SHP77 treated with DMSO at 0.1 percent for 48 hours (cell line): ENCODE measurements at regions not wholly inside any gene's neighbourhood (a gene's known extent, or its start where the extent isn't known, plus 50 kb on each side); places are given as distances from the start of the nearest gene placed in this dataset.

ENCODE experiments used
- DNase-seq: peaks from one replicate; lab custom pipeline; 2025; lab: John Stamatoyannopoulos, UW

DNA sequence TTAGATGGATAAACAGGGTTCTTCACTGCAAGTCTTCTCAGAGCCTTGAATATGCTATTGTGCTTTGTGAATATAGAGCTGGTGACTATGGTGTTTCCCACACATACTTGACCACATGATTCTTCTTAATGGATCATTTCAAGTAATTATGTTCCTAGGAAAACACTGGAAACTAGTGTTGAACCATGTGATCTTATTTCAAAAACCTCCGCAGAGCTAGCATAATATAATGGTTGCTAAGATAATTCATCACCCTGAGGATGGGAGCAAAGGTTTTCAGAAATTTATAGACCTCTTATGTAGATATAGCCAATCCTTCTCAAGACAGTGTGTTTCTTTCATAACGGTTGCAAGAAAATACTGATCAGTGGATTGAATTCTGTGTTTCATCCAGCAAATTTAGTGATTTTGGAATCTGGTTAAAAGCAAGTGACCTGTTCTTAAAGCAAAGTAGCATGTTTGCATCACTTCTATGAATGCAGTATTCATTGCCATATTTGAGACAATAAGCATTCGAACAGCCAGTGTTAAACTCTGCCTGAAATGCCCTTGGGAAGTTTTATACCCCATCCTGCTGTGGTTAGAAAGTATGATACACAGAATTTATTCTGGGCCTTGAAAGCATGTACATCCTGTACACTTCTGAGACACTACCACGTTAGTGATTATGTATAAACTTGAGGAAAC, 341.0 kb upstream of the E2F7 start:
- DNase-seq, result no peak

DNA sequence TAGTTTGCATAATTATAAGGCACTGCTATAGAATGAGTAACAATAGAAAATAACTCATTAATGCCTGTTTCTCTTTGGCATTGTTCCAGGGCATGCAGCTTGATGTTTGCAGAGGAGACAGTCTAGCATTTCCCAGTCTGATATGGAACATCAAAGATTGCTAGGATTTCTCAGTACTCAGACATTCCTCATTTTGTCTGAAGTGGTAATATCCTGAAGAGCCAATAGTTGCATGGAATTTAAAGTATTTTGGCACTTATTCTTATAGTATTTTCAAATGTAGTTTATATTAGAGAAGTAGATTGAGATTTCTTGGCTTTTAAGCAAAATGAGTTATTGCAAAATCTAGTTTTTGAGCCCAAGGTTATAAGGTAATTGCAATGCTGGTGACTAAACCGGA, 337.3 kb upstream of the E2F7 start:
- no peak for DNase-seq

DNA sequence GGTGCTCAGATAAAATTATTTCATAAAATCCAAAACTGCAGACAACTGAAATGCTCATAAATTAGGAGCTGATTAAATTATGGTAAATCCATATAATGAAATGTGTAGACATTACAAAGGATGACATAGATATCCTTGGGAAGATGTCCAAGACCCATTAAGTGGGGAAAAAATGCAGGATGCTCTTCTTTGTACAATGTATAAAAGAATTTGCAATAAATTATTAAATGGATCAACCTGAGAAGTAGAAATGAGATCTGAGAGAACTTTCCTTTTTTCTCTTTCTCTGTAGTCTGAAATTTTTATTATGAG, 336.4 kb upstream of the E2F7 start:
- no peak for DNase-seq

DNA sequence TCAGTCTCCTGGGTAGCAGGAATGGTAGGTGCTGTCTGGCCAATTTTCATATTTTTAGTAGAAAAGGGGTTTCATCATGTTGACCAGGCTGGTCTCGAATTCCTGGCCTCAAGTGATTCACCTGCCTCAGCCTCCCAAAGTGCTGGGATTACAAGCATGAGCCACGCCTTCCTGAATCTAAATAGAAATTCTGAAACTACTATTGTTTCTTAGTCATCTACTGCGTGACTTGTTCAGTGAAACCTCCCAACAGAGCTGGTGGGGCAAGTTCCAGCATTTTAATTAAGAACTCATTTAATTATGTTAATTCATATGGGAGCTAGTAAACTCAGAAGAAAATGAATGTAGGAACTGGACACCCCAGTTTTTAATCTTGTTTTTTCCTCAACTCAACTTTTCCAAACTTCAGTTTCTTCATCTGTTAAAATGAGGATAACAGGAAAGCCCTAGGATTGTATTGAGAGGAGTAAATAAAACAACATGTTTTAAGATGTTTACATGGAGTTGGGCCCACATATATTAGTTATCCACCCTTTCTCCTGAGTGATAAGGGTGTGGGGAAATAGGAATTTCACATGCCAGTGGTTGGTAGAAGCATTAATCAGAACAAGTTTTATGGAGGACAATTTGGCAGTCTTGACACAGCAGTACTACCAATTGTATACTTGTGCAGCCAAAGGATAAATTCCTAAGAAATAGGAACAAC, 335.8 kb upstream of the E2F7 start:
- DNase-seq, result no peak

DNA sequence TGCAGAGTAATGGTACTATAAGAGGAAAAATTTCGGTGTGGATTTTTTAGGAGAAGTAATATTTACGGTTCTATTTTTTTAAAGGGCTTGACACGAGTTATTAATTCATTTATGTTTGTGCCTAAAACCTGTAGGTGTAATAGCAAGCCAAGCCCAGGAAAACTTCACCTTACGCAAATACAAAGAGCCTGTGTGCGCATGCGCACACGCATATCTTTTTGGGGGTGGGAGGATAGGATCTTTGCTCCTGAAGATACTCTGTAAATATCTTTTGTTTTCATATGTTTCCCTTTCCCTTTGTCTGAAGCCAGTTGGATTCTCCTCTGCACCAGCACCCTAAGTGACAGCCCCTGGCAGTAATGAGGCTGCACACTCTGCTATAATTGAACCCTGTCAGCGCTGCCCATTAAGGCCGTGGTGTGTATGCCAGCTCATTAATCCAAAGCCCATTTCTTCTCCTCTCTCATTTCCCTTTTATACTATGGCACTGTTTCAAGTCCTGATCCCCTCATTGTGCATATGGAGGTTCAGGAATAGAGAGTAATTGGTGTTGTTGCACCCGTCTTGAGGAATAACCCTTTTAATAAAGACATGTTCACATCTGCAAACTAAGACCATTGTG, 327.2 kb upstream of the E2F7 start:
- no peak for DNase-seq

DNA sequence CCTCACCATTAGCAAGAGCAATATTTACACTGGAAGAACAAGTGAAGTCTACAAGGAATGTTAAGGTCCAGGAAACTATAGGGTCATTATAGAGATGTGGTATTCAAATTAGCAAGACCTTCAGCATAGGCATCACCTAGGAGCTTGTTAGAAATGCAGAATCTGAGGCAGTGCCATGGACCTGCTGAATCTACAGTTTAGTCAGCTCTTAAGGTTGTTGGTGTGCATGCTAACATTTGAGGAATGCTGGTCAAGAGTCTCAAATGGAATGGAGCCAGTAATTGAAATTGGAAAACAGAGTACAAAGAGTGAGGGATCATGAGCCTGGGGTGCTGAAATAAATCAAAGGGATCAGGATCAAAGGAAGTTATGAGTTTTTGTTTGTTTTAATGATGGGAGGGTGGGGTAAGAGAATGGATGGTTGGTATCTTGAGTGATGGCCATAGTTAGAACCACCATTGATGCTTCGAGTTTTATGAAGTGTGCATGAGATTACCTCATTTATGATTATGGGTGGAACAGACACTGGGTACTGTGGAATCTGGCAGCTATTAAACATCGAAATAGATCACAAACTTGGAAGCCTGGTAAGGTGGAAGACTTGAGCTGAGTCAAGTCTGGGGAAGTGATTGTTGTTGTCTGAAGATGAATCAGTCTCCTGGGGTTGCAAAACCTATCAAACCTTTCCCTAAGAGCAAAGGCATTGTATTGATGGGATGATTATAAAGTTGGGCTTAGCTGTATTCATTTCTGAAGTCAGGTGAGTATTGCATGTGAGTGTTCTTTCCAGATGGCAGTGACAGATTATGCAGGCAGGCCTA, 323.3 kb upstream of the E2F7 start:
- DNase-seq, result no peak

DNA sequence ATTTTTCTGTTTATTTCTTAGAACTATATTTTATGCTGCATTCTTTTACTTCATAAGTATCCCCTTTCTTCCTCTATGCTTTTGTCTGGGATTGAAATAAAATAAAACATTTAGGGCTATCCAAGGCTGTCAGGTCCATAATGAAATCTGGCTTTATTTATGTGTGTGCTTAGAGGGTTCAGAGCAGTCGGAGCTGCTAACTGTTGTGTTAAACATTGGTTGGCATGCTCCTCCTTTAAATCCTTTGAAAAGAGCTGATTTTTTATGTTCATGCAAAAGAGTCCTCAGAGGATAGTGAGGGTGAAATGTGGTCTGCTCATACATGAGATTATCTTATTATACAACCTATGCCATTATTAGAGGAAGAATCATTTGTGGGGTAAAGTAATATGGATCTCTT, 322.3 kb upstream of the E2F7 start:
- DNase-seq, result no peak

DNA sequence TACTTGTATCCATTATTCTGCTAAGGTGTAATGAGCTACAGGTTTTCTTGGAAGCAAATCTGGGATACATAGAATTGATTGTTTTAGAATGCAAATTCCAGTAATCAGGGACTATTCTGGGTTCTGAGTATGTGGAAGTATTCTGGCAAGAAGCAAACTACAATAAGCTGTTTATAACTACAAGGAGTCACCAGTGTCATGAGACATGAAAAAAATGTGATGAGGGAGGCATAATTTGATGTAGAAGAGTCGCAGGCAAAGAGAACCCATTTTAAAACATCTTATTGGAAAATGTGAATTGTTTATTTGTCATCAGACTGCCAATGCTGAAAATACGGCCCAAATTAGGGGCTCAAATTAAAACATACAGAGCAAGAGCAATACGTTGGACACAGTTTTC, 321.8 kb upstream of the E2F7 start:
- no peak for DNase-seq

DNA sequence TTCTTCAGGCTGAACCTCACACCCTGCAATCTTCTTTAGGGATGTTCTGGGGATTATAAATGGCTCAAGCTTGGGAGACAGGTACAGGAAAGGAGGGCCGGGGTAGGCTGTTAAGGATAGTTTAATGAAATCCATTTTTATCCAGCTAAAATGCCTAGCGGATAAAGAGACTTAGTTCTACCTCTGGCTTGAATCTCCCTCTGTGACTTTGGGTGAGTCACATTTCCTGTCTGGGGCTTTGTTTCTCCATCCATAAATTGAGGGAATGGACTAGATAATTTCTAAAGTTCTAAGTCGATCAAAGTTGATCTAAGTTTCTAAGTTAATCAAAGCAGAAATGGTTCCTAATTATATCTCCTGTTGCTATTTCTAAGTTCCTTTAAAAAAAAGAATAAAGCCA, 319.6 kb upstream of the E2F7 start:
- no peak for DNase-seq

DNA sequence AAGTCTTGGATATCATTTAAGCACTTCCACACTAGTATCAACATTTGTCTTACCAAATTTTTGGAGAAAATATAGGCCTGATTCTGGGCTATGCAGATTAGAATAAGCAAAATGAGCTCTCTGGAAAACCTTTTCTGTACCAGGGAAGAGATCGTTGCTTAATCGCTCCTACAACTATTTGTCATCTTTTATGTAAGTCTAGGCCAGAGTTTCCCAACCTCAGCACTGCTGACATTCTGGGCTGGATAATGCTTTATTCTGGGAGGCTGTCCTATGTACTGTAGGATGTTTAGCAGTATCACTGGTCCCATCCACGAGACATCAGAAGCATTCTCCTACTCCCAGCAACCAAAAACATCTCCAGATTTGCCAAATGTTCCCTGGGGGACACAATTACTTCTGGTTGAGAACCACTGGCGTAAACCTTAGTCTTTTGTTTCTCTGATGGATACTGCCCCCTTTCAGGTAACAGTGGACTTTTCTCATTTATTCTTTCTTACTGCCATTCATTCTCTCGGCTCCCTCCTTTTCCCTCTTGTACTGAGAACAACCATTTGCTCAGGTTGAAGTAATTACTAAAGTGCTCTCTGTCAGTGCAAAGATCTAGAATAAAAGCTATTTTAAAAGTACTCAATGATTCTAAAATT, 316.9 kb upstream of the E2F7 start:
- no peak for DNase-seq

DNA sequence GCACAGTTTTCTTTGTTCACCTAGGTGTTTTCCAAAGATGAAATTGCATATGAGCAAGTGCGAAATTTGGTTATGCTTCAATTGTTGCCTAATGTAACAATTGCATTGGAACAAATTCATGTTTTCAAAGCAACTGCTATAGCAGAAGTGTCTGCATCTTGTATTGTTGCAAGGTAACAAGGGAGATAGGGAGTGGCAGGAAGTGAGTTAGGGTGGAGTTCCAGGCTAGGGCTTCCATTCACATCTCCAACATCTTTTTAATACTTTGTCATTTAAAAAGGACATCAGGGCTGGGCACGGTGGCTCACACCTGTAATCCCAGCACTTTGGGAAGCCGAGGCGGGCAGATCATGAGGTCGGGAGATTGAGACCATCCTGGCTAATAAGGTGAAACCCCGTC, 312.3 kb upstream of the E2F7 start:
- no peak for DNase-seq

DNA sequence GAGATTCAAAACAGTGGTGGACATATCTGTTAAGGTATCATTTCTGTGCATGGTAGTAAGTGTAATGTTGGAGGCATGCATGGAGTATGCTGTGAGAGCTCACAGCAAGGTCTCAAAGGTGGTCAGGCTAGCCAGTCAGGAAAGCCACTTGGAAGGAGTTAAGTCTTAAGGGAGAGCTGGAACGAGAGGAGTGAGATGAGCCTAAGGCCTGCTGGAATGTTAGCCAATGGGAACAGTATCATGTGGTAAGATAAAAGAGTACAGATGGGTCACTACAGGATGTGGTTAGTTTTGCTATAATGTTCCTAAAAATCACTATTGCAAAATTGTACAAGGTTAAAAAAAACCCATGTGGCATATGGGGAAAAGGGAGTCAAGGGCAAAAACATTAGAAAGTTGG, 311.7 kb upstream of the E2F7 start:
- DNase-seq, result no peak

DNA sequence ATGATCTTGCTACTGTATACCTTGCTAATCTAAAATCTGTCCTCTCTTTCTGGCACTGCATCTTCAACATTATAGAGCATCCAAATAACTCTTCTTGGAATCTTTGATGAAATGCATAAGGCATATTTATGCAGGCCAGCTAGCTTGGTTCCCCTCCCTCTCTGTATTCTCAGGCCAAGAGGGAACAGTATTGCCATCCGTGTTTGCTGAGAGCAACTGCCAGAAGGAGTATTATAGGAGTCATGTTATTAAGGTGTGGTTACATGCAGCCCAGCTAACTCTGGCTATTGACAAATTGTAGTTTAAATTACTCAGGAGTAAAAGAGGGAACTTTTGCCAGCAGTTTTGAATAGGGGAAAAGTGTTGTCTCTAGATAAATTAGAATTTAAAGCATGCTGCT, 309.3 kb upstream of the E2F7 start:
- DNase-seq, result no peak

DNA sequence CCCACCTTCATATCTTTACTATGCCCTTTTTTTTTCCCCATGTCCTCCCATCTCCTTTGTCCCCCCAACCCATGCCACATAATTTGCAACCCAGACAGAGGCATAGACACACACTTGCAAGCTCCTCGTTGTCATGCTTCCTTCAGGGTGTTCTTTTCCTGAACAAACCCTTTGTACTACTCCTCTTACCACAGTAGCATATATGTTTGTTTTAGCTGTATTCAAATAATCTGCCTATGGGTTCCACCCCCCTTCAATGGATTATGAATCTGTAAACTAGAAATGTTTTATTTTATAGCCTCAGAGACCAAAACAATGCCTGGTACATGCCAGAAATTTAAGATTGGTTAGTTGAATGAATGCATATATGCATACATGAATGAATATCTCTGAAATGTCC, 307.1 kb upstream of the E2F7 start:
- no peak for DNase-seq

DNA sequence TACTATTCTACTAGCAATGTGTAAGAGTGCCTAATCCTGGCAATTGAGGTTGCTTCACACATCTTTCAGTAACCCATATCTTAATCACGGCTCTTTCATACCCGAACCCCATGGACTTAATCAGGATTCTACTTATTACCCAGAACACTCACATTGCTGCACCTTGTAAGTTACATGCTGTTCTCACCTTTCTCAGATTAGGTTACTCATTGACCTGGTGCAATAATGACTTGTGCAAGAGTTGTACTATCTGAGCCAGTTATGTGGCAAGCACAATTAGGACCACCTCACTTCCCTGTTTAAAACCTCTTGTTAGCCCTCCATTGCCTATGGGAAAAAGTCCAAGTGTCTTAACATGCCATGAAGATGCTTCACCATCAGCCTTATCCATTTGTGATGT, 306.7 kb upstream of the E2F7 start:
- no peak for DNase-seq

DNA sequence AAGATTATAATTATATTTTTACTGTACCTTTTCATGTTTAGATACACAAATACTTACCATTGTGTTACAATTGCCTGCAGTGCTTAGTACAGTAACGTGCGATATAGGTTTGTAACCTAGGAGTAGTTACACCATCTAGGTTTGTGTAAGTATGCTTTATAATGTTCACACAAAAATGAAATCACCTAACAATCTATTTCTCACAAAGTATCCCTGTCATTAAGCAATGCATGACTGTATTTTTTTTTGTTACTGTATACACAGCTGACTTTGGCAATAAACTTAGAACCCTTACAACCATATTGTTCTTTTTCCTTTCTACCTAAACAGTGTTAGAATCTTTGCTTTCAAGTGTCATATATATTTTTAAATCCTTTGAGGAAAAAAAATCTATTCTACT, 303.0 kb upstream of the E2F7 start:
- DNase-seq, result no peak

DNA sequence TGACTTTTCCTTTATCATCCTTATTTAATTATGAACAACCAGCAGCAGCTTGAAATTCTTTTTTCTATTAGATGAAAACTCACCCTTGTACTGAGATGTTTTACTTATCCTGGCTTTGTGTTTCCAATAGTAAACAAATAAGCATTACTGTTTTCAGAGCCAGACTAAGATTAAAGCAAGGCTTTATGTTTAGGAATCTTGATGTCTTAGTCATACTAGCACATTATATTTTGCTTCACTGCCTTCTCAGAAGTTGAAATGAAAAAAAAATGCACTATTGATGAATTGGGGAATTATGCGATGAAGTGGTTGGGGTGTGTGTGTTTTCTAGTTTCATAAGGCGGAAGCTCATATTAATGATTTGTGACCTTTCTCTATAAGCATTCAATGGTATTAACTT, 301.2 kb upstream of the E2F7 start:
- no peak for DNase-seq

DNA sequence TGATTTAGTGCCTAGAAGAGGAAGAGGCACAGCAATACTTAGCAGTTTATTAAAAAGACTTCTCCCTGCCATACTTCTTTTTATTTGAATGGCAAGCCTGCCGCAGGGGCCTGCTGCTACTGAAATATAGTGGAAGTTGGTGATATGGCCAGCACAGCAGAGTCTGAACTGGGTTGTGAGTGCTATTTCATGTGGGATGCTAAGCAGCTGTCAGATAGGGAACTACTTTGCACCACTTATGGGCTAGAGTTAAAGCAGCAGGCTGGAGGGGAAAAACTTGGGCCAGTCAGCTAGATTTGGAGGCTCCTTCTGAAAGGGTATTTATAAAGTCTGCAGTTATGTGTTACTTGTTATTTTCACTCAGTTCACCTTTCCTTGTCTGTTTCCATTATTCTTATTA, 299.0 kb upstream of the E2F7 start:
- no peak for DNase-seq

DNA sequence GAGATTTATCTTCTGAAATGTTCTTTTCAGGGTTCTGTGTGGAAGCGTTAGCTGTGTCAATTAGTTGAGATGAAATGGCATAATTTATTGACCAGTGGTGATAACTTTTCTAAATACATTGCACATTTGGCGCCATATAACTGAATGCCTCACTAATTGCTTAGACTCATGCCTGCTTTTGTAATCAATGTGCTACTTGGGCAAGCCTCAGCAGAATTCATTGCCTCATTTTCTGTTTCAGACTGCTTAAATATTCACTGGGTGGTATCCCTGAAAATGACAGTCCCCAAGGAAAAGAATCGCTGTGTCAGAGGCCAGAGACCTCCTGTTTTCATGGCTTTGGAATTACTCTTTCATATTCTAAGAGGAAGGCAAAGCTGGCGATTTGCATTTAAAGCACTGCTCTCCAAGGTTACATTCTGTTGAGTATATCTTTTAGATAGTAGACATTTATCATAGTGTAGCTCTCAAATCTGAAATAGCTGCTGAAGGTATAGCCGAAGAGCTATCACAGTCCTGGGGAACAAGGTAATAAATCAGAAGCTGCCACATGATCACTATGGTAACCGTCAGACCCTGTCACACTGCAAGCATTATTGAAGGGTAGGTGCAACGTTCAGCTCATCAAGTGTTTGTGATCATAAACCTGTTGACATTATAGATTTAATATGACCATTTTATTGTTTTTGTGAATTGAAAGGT, 297.3 kb upstream of the E2F7 start:
- DNase-seq, result no peak

DNA sequence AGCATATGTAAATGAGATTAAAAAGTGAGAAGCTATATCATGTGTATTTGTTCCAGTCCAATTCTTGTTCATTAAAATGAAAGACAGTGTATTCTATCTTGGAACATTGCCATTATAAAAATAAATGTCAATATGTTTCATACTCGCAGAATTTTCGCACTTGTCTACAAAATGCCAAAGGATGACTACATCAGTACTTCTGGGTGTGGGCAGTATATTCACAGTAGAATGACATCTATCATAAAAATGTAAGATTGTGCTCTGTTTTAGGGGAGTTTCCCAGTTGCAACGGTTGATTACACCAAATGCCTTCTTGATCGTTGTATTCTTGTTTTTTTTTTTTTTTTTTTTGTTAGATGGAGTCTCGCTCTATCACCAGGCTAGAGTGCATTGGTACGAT, 292.3 kb upstream of the E2F7 start:
- DNase-seq, result no peak

DNA sequence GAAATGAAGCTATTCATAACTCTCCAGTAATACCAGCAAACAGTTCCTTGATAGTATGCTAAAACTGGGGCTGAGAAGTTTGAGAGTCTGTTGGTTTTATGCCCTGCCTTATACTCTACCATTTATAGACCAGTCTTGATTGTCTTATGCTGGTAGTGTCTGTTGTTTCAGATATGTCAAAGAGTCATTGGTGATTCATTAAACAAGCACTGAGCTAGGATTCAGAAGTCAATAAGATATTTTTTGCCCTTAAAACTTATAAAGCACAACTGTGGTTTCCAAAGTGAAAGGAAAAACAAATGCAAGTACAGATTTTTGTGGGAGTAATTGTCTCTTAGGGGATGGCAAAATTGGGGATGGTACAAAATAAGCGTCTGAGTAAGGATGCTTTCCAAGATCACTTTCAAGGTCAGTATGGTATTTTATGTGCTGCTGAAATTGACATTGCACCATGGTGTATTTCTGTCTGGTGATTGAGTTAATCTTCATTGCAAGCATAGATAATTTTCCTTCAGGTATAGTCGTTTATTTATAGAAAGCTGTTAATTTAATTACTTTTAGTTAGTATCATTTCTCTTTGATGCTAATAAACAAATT, 289.5 kb upstream of the E2F7 start:
- DNase-seq, result no peak
